ENCODE measurements at regions not wholly inside any gene's neighbourhood (a gene's known extent, or its start where the extent isn't known, plus 50 kb on each side); places are given as distances from the start of the nearest gene placed in this dataset.

DNA sequence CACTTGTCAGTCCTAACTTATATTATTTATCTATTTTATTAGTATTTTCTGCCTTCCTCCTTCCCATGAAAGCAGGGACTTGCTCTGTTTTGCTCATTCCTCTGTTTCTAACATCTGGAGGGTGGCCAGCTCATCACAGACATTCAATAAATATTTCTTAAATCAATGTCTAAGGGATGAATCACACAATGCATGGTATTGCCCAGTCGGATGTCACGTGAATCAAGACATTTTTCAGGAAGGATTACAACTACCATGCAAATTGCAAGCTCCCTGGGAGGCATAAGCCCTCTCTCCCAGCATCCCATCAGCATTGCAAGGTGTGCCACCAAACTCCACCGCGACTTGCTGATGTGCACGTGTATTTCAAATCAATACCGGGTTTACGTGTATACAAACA is 146.6 kb upstream of the RNF32 start:
- Histone ChIP-seq H3K36me3 (ENCODE audit: insufficient read depth, low read length) (no peaks in the 10 kb centered on the region), H3K79me2 (ENCODE audit: insufficient read depth, low read length) (no peaks in the 10 kb centered on the region), H2AFZ (ENCODE audit: low read length) (no peak overlapping the region), H3K4me1 (ENCODE audit: insufficient read depth, low read length) (no peaks in the 10 kb centered on the region), H3K4me3 (ENCODE audit: insufficient read depth, low read length) (no peak overlapping the region), H3K9me3 (ENCODE audit: low read depth, low read length) (peaks cover 3% of the 10 kb centered on the region), H3K27me3 (ENCODE audit: insufficient read depth, low read length) (no peaks in the 10 kb centered on the region), H3K27ac (ENCODE audit: low read depth, low read length) (no peak overlapping the region), H4K20me1 (ENCODE audit: insufficient read depth, low read length) (no peaks in the 10 kb centered on the region), H3K4me2 (ENCODE audit: insufficient read depth, low read length) (no peak overlapping the region)
- no peak for DNase-seq (ENCODE audit: insufficient read length, low spot score, missing footprints)
- TF ChIP-seq, protein P1, sequence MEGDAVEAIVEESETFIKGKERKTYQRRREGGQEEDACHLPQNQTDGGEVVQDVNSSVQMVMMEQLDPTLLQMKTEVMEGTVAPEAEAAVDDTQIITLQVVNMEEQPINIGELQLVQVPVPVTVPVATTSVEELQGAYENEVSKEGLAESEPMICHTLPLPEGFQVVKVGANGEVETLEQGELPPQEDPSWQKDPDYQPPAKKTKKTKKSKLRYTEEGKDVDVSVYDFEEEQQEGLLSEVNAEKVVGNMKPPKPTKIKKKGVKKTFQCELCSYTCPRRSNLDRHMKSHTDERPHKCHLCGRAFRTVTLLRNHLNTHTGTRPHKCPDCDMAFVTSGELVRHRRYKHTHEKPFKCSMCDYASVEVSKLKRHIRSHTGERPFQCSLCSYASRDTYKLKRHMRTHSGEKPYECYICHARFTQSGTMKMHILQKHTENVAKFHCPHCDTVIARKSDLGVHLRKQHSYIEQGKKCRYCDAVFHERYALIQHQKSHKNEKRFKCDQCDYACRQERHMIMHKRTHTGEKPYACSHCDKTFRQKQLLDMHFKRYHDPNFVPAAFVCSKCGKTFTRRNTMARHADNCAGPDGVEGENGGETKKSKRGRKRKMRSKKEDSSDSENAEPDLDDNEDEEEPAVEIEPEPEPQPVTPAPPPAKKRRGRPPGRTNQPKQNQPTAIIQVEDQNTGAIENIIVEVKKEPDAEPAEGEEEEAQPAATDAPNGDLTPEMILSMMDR (IDR thresholded peaks at IDR 0.05; ENCODE audit: extremely low read depth, low read depth, low read length): no peak

DNA sequence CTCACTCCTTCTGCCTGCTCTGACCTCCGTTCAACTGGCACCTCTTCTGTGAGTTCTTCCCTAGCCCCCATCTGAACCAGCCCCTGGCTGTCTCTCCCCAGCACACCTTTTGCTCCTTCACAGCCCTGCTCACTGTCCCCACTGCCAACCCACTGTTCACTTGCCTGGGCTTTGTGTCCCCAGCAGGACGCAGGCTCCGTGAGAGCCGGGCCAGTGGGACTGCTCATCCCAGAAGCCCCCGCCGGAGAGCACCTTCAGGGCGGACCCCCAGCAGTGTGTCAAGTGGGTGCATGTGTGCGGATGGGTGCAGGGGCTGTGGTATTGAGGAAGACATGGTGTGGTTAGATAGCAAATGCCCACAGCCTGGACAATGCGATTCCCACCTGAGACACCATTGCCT is 148.4 kb upstream of the RNF32 start:
- Histone ChIP-seq H2AFZ (ENCODE audit: low read length) (no peak overlapping the region), H3K27me3 (ENCODE audit: insufficient read depth, low read length) (no peaks in the 10 kb centered on the region), H3K4me2 (ENCODE audit: insufficient read depth, low read length) (no peak overlapping the region), H3K36me3 (ENCODE audit: insufficient read depth, low read length) (no peaks in the 10 kb centered on the region), H4K20me1 (ENCODE audit: insufficient read depth, low read length) (no peaks in the 10 kb centered on the region), H3K9me3 (ENCODE audit: low read depth, low read length) (no peaks in the 10 kb centered on the region), H3K79me2 (ENCODE audit: insufficient read depth, low read length) (no peaks in the 10 kb centered on the region), H3K4me3 (ENCODE audit: insufficient read depth, low read length) (no peak overlapping the region), H3K27ac (ENCODE audit: low read depth, low read length) (no peak overlapping the region), H3K4me1 (ENCODE audit: insufficient read depth, low read length) (no peaks in the 10 kb centered on the region)
- DNase-seq (ENCODE audit: insufficient read length, low spot score, missing footprints): no peak
- TF ChIP-seq, protein P1 (IDR thresholded peaks at IDR 0.05; ENCODE audit: extremely low read depth, low read depth, low read length): no peak

DNA sequence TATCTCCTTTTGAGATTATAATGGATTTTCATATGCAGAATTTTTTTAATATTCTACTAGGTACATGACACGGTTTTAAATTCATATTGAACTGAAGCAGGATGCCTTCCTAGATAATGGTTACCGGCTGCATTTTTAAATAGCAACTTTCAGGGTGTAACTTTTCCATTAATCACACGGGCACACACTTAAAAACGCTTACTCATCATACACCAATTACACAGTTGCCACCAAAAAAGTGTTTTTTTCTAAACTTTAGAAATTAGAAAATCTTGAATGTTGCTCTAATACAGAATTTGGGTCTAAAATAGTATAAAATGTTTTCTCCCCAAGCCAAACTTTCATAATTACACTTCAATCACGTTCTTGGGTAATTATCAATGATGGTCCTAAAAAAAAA is 149.1 kb upstream of the RNF32 start:
- DNase-seq (ENCODE audit: insufficient read length, low spot score, missing footprints): no peak
- H3K4me1 ChIP-seq (ENCODE audit: insufficient read depth, low read length): no peaks in the 10 kb centered on the region
- H3K9me3 ChIP-seq (ENCODE audit: low read depth, low read length): no peaks in the 10 kb centered on the region
- H3K79me2 ChIP-seq (ENCODE audit: insufficient read depth, low read length): no peaks in the 10 kb centered on the region
- H3K27ac ChIP-seq (ENCODE audit: low read depth, low read length): no peak overlapping the region
- H3K36me3 ChIP-seq (ENCODE audit: insufficient read depth, low read length): no peaks in the 10 kb centered on the region
- no peak overlapping the region for H3K4me2 ChIP-seq (ENCODE audit: insufficient read depth, low read length)
- H4K20me1 ChIP-seq (ENCODE audit: insufficient read depth, low read length): no peaks in the 10 kb centered on the region
- TF ChIP-seq, protein P1 (IDR thresholded peaks at IDR 0.05; ENCODE audit: extremely low read depth, low read depth, low read length): no peak
- H3K27me3 ChIP-seq (ENCODE audit: insufficient read depth, low read length): no peaks in the 10 kb centered on the region
- no peak overlapping the region for H3K4me3 ChIP-seq (ENCODE audit: insufficient read depth, low read length)
- H2AFZ ChIP-seq (ENCODE audit: low read length): no peak overlapping the region

DNA sequence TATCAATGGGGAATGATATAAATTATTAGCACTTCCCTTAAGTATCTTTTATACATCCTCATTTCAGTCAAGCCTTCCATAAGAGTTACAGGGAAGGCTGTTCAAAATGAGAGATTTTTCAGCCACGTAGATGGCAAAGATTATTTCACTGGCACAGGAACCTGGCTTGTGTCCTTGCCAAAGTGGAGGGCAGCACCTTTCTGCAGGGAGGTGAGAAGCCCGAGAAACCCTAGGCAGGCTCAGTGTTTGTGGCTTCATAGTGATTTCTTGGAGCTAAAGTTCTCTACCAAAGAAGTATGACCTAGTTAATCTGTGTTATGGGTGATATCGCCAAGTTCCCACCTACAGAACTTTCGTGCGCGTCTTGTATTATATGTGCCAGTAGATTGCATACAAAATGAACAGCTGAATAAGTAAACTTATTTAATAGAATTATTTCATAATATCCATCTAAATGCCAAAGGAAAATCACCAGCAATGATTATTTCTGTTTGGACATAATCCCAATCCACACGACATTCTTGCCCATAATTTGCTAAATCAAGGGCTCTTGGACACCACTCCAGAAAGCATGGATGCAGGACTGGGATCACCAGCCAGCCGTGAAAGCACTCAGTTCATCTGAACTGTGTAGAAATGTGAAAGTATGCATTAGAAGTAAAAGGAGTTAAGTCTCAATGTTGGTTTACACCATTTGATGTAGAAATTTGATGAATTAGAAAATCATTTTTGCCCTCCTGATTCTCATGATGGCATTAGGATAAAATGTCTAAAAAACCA is 150.4 kb upstream of the RNF32 start:
- H3K4me3 ChIP-seq (ENCODE audit: insufficient read depth, low read length): no peak overlapping the region
- no peaks in the 10 kb centered on the region for H3K79me2 ChIP-seq (ENCODE audit: insufficient read depth, low read length)
- no peaks in the 10 kb centered on the region for H3K27me3 ChIP-seq (ENCODE audit: insufficient read depth, low read length)
- no peaks in the 10 kb centered on the region for H3K4me1 ChIP-seq (ENCODE audit: insufficient read depth, low read length)
- no peak overlapping the region for H3K27ac ChIP-seq (ENCODE audit: low read depth, low read length)
- DNase-seq (ENCODE audit: insufficient read length, low spot score, missing footprints): no peak
- H4K20me1 ChIP-seq (ENCODE audit: insufficient read depth, low read length): no peaks in the 10 kb centered on the region
- no peaks in the 10 kb centered on the region for H3K9me3 ChIP-seq (ENCODE audit: low read depth, low read length)
- TF ChIP-seq, protein P1 (IDR thresholded peaks at IDR 0.05; ENCODE audit: extremely low read depth, low read depth, low read length): no peak
- no peak overlapping the region for H2AFZ ChIP-seq (ENCODE audit: low read length)
- no peaks in the 10 kb centered on the region for H3K36me3 ChIP-seq (ENCODE audit: insufficient read depth, low read length)
- no peak overlapping the region for H3K4me2 ChIP-seq (ENCODE audit: insufficient read depth, low read length)

All from osteoblast (primary cell).